ENCODE measurements at regions not wholly inside any gene's neighbourhood (a gene's known extent, or its start where the extent isn't known, plus 50 kb on each side); places are given as distances from the start of the nearest gene placed in this dataset.
"Not testable (repeated sequence)": the region's sequence is repeated elsewhere in the genome, so short reads cannot be mapped to it uniquely, and the experiment has no call there.

DNA sequence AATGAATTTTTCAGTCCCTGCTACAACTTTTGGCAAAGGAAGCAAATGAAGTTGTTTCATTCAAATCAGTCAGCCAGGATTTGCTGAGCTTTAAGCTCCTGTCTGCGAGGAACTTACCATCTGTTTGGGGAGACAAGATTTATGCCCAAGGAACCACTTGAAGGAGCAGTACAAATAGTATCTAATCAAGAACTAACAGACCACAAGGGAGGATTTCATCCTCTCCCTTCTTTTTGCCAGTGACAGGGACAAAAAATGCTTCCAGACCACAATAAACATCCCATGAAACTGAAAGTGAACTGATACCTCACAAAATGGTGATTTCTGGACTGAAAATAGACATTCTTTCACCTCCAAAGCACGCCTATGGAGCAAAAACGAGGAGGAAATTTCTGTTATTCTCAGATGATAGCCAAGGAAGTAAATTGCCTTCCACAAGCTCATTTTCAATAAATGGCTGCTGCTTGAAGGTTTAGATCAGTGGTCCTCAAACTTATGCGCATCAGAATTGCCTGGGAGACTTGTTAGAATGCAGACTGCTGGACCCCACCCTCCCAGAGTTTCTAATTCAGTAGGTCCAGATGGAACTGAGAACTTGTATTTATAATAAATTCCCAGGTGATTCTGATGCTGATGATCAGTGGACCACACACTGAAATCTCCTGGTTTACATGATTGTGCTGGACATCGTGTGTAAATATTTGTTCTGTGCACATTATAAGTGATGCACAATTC, 202.4 kb upstream of the GADL1 start:
- DNase-seq, result no peak

DNA sequence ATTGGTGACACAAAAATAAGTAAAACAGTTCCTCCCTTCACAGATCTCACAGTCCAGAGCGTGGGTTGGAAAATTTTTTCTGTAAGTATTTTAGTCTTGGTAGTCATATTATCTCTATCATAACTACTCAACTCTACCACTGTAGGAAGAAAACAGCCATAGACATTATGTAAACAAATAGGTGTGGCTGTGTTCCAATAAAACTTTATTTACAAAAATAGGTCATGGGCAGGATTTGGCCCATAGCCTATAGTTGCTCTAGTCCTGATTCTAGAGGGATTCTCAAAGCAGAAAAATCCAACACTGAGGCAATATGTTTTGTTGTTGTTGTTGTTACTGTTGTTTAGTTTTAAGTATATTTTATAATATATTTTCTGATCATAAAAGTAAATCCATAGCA, 206.1 kb upstream of the GADL1 start:
- DNase-seq, result no peak

DNA sequence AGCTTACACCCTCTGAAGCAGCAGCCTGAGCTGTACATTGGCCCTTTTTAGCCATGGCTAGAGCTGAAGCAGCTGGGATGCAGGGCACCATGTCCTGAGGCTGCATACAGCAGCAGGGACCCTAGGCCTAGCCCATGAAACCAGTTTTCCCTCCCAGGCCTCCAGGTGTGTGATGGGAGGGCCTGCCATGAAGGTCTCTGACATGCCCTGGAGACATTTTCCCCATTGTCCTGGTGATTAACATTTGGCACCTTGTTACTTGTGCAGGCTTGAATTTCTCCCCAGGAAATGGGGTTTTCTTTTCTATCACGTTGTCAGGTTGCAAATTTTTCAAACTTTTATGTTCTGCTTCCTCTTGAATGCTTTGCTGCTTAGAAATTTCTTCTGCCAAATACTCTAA, 206.8 kb upstream of the GADL1 start:
- not testable (repeated sequence) for DNase-seq

DNA sequence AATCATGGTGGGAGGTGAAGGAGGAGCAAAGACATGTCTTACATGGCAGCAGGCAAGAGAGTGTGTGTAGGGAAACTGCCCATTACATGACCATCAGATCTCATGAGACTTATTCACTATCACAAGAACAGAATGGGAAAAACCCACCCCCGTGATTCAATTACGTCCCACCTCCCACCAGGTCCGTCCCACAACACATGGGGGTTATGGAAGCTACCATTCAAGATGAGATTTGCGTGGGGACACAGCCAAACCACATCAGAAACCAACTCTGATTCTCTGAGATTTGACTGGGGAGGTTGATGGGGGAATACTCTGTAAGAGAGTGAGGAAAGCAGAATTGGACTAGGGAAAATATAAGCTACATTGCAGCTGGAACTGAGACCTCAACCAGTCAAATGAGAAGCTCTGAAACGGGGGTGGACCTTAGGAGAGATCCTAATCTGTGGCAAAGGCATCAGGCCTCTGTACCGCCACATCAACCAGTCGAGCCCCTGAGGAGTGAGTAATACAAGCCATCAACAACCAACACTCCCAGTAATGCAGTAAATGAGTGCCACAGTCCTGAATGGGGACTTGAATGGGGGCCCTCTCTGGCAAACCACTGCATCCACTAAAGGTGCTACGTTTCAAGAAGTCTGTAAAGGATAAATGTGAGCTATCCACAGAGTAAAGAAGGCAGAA, 207.9 kb upstream of the GADL1 start:
- no peak for DNase-seq

DNA sequence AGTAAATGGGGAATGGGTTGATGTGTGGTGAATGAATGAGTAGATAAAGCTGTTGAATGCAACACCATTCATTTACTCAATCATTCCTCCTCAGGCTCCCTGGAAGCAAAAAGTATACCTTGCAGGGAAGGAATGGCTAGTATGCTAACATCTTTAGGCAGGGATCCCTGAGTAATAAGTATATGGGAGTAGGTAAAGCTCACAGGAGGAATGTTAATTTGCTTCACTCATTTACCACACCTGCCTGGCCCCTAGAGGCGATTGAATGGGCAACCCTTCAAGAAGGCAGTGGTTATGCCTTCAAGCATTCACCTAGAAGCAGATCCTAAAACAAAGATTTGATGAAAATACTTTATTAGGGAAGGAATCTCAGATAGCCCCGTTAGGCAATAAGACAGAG, 208.7 kb upstream of the GADL1 start:
- no peak for DNase-seq

DNA sequence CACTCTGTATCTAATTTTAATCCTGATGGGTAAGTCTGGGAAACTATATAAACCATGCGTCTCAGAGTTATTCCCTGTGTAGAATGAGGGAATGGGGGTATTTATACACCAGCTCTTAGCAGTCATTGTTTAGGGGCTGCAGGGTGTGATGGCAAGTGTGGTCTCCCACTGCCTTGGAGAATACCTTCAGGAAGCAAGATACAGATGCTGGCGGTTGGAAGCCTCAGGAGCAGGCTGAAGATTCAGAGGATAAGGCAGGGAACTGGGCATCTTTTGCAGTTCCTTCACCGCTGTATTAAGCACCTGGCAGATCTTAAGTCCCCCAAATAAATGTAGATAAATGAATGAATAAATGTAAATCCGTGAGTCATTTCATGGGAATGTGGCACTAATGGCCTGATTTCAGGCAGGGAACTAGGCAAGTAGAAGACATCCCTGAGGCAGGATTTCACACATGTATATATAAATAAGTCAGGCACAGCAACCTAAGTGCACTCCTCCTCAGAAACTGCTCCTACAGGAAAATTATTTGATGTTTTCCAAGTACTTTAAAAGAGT, 209.2 kb upstream of the GADL1 start:
- DNase-seq, result no peak

DNA sequence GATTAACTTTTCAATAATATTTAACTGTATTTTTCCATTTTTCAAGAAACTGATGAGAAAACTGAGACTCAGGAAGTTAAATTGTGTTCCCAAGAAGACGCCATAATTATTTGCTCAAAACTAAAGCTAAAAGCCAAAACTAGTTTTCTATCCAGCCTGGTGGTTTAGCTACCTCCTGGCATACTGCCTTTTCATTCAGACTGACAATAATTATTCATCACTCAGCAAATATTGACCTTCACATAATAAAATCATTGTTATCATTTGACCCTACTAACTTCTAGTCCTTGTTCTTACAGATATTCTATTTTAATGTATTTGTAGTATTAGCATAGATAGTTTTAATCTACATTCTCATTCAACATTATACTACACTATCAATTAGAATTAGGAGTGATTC, 210.6 kb upstream of the GADL1 start:
- no peak for DNase-seq

DNA sequence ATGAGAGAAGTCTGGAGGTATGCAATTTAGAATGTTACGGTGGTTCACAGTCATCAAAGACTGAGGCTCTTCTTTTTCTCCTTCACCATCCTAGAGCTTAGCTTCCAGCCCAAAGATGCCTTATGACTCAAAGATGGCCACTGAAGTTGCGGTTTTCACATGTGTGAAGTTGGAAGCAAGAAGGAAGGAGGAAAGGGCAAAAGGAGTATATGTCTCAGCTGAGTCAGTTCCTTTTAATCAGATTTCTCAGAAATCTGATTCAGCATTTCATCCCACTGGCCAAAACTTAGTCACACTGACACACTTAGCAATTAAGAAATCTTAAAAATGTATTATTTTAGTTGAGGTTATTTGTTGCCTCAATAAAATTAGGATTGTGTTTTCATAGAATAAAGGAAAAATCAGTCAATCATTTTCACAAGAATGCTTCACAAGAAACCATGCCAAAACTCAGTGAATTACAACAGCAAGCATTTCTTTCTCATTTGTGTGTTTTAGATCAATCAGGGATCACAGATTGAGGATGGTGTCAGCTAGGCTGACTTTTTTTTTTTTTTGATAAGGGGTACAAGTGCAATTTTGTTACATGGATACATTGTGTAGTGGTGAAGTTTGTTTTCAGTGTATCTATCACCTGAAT, 211.1 kb upstream of the GADL1 start:
- DNase-seq, result no peak

DNA sequence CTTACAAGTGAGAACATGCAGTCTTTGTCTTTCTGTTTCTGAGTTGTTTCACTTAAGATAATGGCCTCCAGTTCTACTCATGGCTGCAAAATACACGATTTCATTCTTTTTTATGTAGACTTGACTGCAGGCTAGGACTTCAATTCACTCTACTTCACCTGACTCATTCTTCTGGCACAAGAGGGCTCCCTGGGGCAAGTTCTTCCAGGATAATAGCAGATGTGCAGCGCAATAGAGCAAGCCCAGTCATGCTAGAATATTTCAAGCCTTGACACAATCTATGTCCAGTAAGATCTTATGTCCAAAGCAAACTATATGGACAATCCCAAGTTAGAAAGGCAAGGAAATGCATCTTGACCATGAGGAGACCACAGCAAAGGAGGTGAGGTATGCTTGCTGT, 211.7 kb upstream of the GADL1 start:
- DNase-seq, result no peak

DNA sequence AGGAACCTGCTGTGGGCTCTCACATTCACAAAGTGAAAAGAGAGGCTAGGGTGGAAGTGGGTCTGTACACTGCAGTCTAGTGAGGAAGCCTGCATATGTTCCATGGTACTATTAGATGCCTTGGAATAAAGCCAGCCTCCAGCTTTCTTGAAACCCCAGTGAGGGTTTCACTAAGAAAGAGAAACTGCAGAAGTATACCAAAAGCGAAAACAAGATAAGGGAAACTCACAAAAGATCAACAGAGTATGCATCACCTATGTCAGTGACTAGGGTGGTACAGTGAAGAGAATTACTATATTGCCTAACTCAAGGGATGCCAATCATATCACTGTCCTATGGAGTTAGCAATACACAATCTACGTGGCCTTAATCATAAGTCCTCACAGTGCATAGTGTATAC, 212.5 kb upstream of the GADL1 start:
- no peak for DNase-seq

DNA sequence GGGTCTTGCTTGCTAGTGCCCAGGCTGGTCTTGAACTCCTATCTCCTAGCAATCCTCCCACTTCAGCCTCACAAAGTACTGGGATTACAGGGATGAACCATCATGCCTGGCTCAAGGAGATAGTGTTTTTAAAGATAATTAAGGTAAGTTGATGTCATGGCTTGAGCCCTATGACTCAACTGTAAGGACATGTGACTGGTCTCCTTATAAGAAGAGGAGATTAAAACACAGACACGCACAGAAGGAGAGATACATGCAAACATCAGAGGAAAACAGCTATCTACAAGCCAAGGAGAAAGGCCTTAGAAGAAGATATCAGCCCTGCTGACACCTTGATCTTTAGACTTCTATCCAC, 220.4 kb upstream of the GADL1 start:
- no peak for DNase-seq

DNA sequence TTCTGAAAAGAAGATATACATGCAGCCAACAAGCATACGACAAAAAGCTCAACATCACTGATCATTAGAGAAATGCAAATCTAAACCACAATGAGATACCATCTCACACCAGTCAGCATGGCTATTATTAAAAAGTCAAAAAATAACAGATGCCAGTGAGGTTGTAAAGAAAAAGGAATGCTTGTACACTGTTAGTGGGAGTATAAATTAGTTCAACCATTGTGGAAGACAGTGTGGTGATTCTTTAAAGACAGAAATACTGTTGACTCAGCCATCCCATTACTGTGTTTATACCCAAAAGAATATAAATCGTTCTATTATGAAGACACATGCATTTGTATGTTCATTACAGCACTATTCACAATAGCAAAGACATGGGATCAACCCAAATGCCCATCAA, 221.1 kb upstream of the GADL1 start:
- not testable (repeated sequence) for DNase-seq

DNA sequence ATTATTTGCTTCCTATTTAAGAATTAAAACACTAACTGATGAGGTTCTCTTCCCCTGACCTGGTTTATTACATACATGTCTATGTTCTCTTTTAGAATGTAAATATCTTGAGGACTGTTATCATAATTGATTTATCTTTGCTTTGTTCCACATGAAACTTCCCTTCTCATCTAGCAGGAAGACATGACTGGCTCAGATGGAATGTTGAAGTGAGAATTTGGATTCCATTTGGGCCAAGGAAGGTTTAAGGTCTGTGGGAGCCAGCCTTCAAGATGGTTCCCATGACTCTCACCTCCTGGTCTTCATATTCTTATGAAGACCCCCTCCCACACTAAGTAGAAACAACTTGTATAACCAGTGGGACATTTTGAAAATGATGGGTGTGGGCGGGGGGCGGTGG, 222.2 kb upstream of the GADL1 start:
- no peak for DNase-seq

DNA sequence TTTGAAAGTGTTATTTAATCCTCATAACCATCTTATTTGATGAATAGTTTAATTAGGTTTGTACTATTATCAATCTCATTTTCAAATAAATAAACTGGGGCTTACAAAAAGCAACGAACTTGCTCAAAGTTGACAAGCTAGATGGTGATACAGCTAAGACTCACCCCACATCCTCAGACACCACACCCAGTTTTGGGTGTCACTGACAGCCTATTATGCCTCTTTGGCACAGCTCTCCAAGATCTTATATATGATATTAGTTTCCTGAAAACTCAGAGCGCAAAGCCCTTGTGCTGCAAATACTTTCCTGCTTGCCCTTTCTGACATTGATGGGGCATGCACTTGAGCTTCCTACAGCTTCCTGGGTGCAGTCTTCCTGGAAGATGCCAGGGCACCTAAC, 223.4 kb upstream of the GADL1 start:
- no peak for DNase-seq

DNA sequence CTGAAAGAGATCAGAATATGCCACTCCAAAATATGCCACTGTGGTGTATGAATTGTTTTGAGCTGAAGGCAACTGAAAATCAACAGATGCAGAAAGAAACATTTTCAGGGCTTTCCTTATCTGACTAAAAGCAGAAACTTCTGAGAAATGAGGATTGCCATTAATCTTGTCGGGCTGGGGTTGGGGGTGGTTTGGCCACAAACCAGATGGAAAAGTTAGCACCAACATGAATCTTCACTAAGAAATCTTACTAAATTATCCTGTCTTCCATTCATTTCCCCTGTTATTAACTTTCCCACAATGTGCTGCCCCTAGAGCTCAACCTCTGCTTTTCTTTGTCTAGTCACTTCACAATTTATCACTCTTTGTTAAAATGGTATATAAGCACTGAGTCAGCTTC, 229.9 kb upstream of the GADL1 start:
- DNase-seq, result no peak

DNA sequence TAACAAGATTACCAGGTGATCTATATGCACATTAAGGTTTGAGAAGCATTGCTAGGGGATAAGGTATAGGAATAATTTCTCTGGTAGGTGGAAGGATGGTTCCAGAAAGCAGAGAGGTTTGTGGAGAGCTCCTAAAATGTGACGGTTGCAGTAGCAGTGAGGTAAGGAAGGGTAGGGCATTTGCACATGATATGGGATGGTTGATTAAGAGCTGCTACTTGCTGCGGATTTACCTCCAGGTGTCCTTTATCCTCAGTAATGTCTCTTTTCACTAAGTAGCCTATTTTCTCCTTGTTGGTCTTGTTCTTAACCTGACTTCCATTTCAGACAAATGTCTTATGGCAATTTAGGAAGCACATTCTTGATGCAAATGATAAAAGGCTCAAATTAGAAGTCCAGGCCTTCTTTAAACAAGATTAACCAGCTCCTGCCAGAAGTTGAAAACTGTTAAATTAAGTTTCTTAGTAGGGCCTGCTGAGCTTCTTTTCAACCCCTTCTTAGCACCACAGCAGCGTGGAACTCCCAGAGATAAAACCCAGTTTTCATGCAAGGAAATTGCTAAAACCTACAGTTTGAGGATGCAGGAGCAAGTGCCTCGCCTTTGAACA, 231.1 kb upstream of the GADL1 start:
- no peak for DNase-seq

DNA sequence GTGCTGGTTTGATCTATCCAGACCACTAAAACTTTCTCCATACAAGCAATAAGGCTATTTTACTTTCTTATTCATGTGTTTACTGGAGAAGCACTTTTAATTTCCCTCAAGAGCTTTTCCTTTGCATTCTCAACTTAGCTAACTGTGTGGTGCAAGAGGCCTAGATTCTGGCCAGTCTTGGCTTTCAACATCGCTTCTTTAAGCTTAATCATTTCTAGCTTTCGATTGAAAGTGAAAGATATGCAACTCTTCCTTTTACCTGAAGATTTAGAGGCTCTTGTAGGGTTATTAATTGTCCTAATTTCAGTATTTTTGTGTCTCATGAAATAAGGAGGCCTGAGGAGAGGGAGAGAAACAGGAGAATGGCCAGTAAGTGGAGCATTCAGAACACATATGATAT, 234.8 kb upstream of the GADL1 start:
- no peak for DNase-seq

DNA sequence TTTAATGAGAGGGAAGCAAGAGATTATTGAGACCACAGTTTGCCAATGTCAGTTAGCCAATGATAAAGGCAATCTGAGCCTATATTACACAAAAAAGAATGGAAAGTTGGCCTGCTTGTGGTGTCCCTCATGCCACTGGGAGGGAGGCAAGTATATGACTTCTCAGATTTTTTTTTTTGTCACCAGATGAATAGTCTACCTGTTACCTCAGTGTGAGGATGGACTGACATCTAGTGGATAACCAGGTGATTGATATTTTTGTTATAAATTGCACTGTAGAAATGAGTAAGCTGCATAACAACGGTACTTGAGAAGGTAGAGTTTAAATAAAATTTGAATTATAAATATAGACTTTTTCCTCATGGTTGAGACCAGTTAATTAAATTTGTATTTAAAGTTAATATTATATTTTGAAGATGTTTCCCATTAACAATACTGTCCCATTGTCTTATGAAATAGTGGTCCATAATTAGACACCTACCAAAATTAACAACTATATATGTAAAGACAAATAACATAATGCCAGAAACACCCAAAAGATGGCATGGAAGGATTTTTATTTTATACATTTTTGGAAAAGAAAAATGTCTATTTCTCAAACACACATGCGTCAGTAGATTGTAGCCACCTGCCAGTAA, 237.8 kb upstream of the GADL1 start:
- DNase-seq, result no peak

DNA sequence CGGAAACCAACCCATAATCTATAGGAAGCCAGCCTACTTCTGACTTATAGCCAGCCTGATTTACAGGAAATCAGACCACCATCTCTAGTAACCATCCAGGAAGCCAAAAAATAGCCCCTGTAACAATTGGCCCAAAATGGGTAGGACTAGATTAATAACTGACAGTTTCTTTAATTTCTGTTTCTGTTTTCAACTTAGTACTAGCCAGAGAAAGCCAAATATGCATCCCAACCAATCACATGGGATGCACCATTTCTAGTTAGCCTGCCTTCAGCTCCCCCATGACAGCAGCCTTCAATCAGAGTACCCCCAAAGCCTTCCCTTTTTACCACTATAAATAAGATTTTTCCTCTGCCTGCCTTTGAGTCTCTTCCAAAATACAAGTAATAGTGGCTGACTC, 239.1 kb upstream of the GADL1 start:
- no peak for DNase-seq

DNA sequence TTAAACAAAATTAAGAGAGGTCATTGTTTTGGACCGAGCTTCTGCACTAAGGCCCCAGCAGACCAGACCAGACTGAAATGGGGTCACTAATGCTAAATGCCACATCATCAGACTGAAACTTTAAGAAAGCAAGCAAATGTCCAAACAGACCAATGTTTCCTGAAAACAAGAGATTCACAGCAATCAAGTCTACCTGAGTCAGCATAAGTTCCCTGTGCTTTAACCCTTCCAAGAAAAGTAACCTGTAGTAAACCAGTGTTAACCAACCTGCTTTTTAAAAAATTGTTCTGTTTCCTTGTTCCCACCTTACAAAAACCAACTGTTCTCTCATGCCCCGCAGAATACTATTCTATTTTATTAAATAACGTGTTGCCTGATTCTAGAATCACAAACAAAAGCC, 241.1 kb upstream of the GADL1 start:
- DNase-seq, result no peak

DNA sequence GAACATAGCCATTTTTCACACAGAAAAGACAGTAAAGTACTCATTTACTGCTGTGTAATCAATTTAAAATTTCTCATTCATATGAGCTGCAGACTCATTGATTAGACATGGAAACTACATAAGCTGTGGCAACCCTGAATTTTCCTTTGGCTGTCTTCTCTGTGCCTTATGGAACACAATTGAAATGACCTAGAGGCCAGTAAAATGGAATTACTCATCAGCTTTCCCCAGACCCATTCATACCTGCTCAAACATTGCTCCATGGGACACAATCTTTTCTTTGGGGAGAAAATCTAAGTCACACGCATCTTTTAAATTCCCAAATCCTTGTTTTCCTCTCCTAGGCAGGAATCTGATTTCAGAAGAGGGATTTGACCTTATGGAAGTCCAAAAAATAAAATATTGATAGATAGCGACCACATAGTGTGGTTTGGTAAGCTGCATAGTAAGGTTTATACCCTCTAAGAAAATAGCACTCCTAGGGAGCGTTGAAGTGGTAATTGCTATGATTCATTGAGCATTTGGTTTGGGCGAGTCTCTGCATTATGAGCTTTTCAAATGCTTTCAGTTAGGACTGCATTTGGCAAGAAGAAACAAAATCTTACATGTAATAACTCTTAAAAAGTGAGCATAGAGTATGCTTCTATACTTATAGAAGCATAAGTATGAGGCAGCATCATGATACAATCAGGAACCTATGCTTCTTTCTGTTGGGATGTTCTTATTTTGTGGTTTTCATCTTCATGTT, 243.4 kb upstream of the GADL1 start:
- no peak for DNase-seq
